H9 (cell line): ENCODE measurements at regions not wholly inside any gene's neighbourhood (a gene's known extent, or its start where the extent isn't known, plus 50 kb on each side); places are given as distances from the start of the nearest gene placed in this dataset.

ENCODE experiments used
- DNase-seq: peaks from one replicate; pipeline ENCODE4 v3.0.0-alpha.2; 2017
- H2AFZ ChIP-seq: one replicate; pipeline ENCODE4 v1.6.1; 2013; ENCODE audit warnings: mild to moderate bottlenecking, low read length, control low read depth, moderate library complexity
- H2AK5ac ChIP-seq: 2 replicates; pipeline ENCODE4 v1.6.1; 2013; ENCODE audit warnings: low read length, control low read depth, mixed read lengths; ENCODE audit not compliant: insufficient read length
- H2BK120ac ChIP-seq: one replicate; pipeline ENCODE4 v1.6.1; 2013; ENCODE audit warnings: low read depth, mild to moderate bottlenecking, low read length, control low read depth, inconsistent platforms; ENCODE audit not compliant: poor library complexity, severe bottlenecking
- H2BK12ac ChIP-seq: 2 replicates; pipeline ENCODE4 v1.6.1; 2013; ENCODE audit warnings: low read length, control low read depth, mixed read lengths, low read depth; ENCODE audit not compliant: insufficient read length
- H2BK15ac ChIP-seq: 2 replicates; pipeline ENCODE4 v1.6.1; 2013; ENCODE audit warnings: low read depth, low read length, control low read depth
- H2BK20ac ChIP-seq: one replicate; pipeline ENCODE4 v1.6.1; 2013; ENCODE audit warnings: low read depth, mild to moderate bottlenecking, low read length, control low read depth, inconsistent platforms; ENCODE audit not compliant: poor library complexity, severe bottlenecking
- H2BK5ac ChIP-seq: 2 replicates; pipeline ENCODE4 v1.6.1; 2013; ENCODE audit warnings: low read length, control low read depth, mixed read lengths; ENCODE audit not compliant: insufficient read length
- H3K14ac ChIP-seq: 2 replicates; pipeline ENCODE4 v1.6.1; 2013; ENCODE audit warnings: low read length, control low read depth; ENCODE audit not compliant: insufficient read depth
- H3K18ac ChIP-seq: 2 replicates; pipeline ENCODE4 v1.6.1; 2013; ENCODE audit warnings: low read depth, mild to moderate bottlenecking, mixed read lengths, low read length, control low read depth; ENCODE audit not compliant: insufficient read length
- H3K23ac ChIP-seq: 2 replicates; pipeline ENCODE4 v1.6.1; 2013; ENCODE audit warnings: low read length, control low read depth, mixed read lengths, low read depth; ENCODE audit not compliant: insufficient read length
- H3K23me2 ChIP-seq: 2 replicates; pipeline ENCODE4 v1.6.1; 2013; ENCODE audit warnings: low read depth, mild to moderate bottlenecking, mixed read lengths, low read length, control low read depth; ENCODE audit not compliant: insufficient read length, poor library complexity, severe bottlenecking
- H3K27ac ChIP-seq: 2 replicates; pipeline ENCODE4 v1.5.1; 2013; ENCODE audit warnings: low read length, control low read depth, mixed read lengths, low read depth; ENCODE audit not compliant: insufficient read length
- H3K27me3 ChIP-seq: 2 replicates; pipeline ENCODE4 v1.6.1; 2013; ENCODE audit warnings: low read length, control low read depth, inconsistent platforms; ENCODE audit not compliant: insufficient read depth
- H3K4ac ChIP-seq: 2 replicates; pipeline ENCODE4 v1.6.1; 2013; ENCODE audit warnings: low read depth, mild to moderate bottlenecking, control low read depth, inconsistent platforms, low read length, moderate library complexity
- H3K4me1 ChIP-seq: 2 replicates; pipeline ENCODE4 v1.6.1; 2013; ENCODE audit warnings: low read length, control low read depth, inconsistent platforms; ENCODE audit not compliant: insufficient read depth
- H3K4me2 ChIP-seq: 2 replicates; pipeline ENCODE4 v1.6.1; 2013; ENCODE audit warnings: low read length, control low read depth, mixed read lengths; ENCODE audit not compliant: insufficient read length, insufficient read depth
- H3K56ac ChIP-seq: 2 replicates; pipeline ENCODE4 v1.6.1; 2013; ENCODE audit warnings: low read depth, mild to moderate bottlenecking, mixed read lengths, low read length, control low read depth; ENCODE audit not compliant: insufficient read length
- H3K79me1 ChIP-seq: 2 replicates; pipeline ENCODE4 v1.6.1; 2013; ENCODE audit warnings: low read depth, mild to moderate bottlenecking, moderate library complexity, low read length, control low read depth, inconsistent platforms; ENCODE audit not compliant: insufficient read depth, poor library complexity, severe bottlenecking
- H3K79me2 ChIP-seq: 2 replicates; pipeline ENCODE4 v1.6.1; 2013; ENCODE audit warnings: low read length, control low read depth, inconsistent platforms; ENCODE audit not compliant: insufficient read depth
- H3K9ac ChIP-seq: 2 replicates; pipeline ENCODE4 v1.6.1; 2013; ENCODE audit warnings: low read length, control low read depth, mixed read lengths; ENCODE audit not compliant: insufficient read length; ENCODE audit errors: extremely low read depth
- H3K9me3 ChIP-seq: one replicate; pipeline ENCODE4 v1.6.1; 2013; ENCODE audit warnings: low read depth, low read length, inconsistent platforms; ENCODE audit not compliant: control insufficient read depth
- H3T11ph ChIP-seq: one replicate; pipeline ENCODE4 v1.6.1; 2013; ENCODE audit warnings: mild to moderate bottlenecking, low read length, control low read depth, inconsistent platforms
- H4K20me1 ChIP-seq: one replicate; pipeline ENCODE4 v1.6.1; 2013; ENCODE audit not compliant: control insufficient read depth, insufficient read length, insufficient read depth
- H4K5ac ChIP-seq: 2 replicates; pipeline ENCODE4 v1.6.1; 2013; ENCODE audit warnings: low read depth, mild to moderate bottlenecking, mixed read lengths, low read length, control low read depth; ENCODE audit not compliant: insufficient read length
- H4K8ac ChIP-seq: replicated peaks from 2 replicates; pipeline ENCODE4 v1.6.1; 2013; ENCODE audit warnings: low read length, control low read depth, mixed read lengths, low read depth; ENCODE audit not compliant: insufficient read length
- H4K91ac ChIP-seq: 2 replicates; pipeline ENCODE4 v1.6.1; 2013; ENCODE audit warnings: low read depth, mild to moderate bottlenecking, moderate library complexity, mixed read lengths, low read length, control low read depth; ENCODE audit not compliant: insufficient read length
- H3K27ac Mint-ChIP-seq, 3 experiments: 2 replicates in 2 of 3; 3 replicates in 1 of 3; pipeline ENCODE4 v1.8.0; 2020 to 2021; ENCODE audit warnings: mixed read lengths in 3 of 3, mild to moderate bottlenecking in 1 of 3, moderate library complexity in 1 of 3
- H3K27me3 Mint-ChIP-seq: 2 replicates; pipeline ENCODE4 v1.8.0; 2021; ENCODE audit warnings: low read depth, mild to moderate bottlenecking, moderate library complexity, mixed read lengths
- H3K36me3 Mint-ChIP-seq, 3 experiments: 2 replicates in 2 of 3; 3 replicates in 1 of 3; pipeline ENCODE4 v1.8.0; 2020 to 2021; ENCODE audit warnings: low read depth in 3 of 3, mixed read lengths in 3 of 3; ENCODE audit not compliant: insufficient read depth in 1 of 3
- H3K4me1 Mint-ChIP-seq, 2 experiments: 2 replicates each; pipeline ENCODE4 v1.8.0; 2020; ENCODE audit warnings: mixed read lengths in 2 of 2
- H3K4me3 Mint-ChIP-seq, 2 experiments: 2 replicates in 1 of 2; 3 replicates in 1 of 2; pipeline ENCODE4 v1.8.0; 2020 to 2021; ENCODE audit warnings: mild to moderate bottlenecking in 2 of 2, mixed read lengths in 2 of 2, moderate library complexity in 1 of 2
- H3K9me3 Mint-ChIP-seq, 2 experiments: 2 replicates in 1 of 2; 3 replicates in 1 of 2; pipeline ENCODE4 v1.8.0; 2020; ENCODE audit warnings: mild to moderate bottlenecking in 2 of 2, mixed read lengths in 2 of 2, moderate library complexity in 1 of 2
- WGBS: extraction: QIAGEN DNeasy Blood & Tissue Kit; methylation state at CpG from one replicate; pipeline ENCODE4 v1.1.7; 2013; ENCODE audit warnings: missing lambda C conversion rate, low lambda C conversion rate, mixed read lengths; ENCODE audit not compliant: insufficient read length; ENCODE audit errors: extremely low coverage; 5-methylcytosine and 5-hydroxymethylcytosine counted together
- TF ChIP-seq, protein P1 (sequence below): fragments of 200-600 bp; sonication (generic); conservative IDR thresholded peaks from 3 replicates; pipeline ENCODE4 v1.8.0; 2021; ENCODE audit warnings: antibody characterized with exemption, mild to moderate bottlenecking

DNA sequence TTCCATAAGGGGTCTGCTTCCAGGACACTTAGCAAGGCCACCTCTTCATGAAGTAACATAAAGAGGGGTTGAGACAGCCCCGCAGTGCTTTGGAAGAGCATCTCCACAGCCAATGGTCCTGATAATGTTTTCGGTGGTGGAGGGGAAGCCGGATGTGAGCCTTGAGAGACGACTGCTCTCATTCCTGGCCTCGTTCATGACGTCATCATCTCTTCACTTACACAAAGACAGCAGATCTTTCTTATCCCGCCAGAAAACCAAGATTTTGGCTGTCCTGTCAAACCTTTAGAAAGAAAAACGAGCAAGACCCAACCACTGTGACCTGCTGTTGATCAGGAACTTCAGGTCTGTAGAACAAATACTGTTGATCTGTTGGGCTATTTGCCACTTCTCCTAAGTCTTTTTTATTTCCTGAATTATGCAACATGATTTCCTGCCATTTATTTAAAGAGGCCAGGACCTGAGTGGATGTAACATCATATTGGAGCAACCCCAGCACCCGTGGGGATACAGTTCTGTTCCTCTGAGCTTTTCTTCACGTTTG is 89.0 kb upstream of the IRX2 start:
- TF ChIP-seq, protein P1, sequence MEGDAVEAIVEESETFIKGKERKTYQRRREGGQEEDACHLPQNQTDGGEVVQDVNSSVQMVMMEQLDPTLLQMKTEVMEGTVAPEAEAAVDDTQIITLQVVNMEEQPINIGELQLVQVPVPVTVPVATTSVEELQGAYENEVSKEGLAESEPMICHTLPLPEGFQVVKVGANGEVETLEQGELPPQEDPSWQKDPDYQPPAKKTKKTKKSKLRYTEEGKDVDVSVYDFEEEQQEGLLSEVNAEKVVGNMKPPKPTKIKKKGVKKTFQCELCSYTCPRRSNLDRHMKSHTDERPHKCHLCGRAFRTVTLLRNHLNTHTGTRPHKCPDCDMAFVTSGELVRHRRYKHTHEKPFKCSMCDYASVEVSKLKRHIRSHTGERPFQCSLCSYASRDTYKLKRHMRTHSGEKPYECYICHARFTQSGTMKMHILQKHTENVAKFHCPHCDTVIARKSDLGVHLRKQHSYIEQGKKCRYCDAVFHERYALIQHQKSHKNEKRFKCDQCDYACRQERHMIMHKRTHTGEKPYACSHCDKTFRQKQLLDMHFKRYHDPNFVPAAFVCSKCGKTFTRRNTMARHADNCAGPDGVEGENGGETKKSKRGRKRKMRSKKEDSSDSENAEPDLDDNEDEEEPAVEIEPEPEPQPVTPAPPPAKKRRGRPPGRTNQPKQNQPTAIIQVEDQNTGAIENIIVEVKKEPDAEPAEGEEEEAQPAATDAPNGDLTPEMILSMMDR, result no peak

More for the DNA sequence above, 89.0 kb upstream of the IRX2 start:
- Histone ChIP-seq H4K91ac (no peak overlapping the region), H3K4me1 (no peaks in the 10 kb centered on the region), H2BK20ac (no peak overlapping the region), H3K4me2 (no peak overlapping the region), H4K8ac (no peak overlapping the region), H3K79me2 (no peaks in the 10 kb centered on the region), H3K79me1 (no peaks in the 10 kb centered on the region), H4K5ac (no peak overlapping the region), H3K27me3 (no peaks in the 10 kb centered on the region; the same call in 1 of the 2 replicates), H3T11ph (no peak overlapping the region), H2BK5ac (no peak overlapping the region), H3K27ac (no peak overlapping the region), H3K23me2 (no peaks in the 10 kb centered on the region), H2BK12ac (no peak overlapping the region), H2BK15ac (no peak overlapping the region), H2AK5ac (no peak overlapping the region), H3K56ac (no peak overlapping the region), H3K9me3 (no peaks in the 10 kb centered on the region), H2BK120ac (no peak overlapping the region), H3K18ac (no peak overlapping the region), H3K4ac (no peak overlapping the region), H2AFZ (no peak overlapping the region), H3K23ac (no peak overlapping the region), H3K14ac (no peak overlapping the region), H4K20me1 (no peaks in the 10 kb centered on the region), H3K9ac (no peak overlapping the region)
- no peak for DNase-seq
- no peak overlapping the region for H3K4me3 Mint-ChIP-seq
- WGBS, result no CpG with 5 or more reads among the region's 10 CpGs
- no peak overlapping the region for H3K27ac Mint-ChIP-seq
- H3K4me1 Mint-ChIP-seq, result no peaks in the 10 kb centered on the region
- no peaks in the 10 kb centered on the region for H3K36me3 Mint-ChIP-seq
- H3K27me3 Mint-ChIP-seq, result peaks cover 8% of the 10 kb centered on the region
- H3K9me3 Mint-ChIP-seq, result no peaks in the 10 kb centered on the region; a peak in 1 of 5 replicates
